ENCODE measurements at regions not wholly inside any gene's neighbourhood (a gene's known extent, or its start where the extent isn't known, plus 50 kb on each side); places are given as distances from the start of the nearest gene placed in this dataset.
"Not testable (repeated sequence)": the region's sequence is repeated elsewhere in the genome, so short reads cannot be mapped to it uniquely, and the experiment has no call there.

DNA sequence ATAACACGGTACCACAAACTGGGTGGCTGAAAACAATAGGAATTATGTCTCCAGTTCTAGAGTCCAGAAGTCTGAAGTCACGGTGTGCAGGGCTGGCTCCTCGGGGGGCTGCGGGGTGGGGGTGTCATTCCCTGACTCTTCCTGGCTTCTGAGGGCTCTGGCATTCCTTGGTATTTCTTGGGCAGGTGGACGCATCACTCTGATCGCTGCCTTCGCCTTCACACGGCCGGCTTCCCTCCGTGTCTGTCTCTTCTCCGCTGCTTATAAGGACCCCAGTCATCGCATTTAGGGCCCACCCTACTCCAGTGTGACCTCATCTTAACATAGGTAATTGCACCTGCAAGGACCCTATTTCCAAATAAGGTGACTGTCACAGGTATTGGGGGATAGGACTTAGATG is 134.6 kb downstream of the CPZ start:
- Histone ChIP-seq H3K4me3 (ENCODE audit: low read length) (no peak overlapping the region), H3K27ac (ENCODE audit: low read length) (no peak overlapping the region), H3K27me3 (ENCODE audit: control insufficient read depth, insufficient read depth, low read length) (no peaks in the 10 kb centered on the region), H3K9me3 (ENCODE audit: control insufficient read depth, insufficient read depth, low read length) (no peaks in the 10 kb centered on the region), H3K36me3 (ENCODE audit: control insufficient read depth, insufficient read depth, low read length) (no peaks in the 10 kb centered on the region; the same call in 1 of the 2 replicates), H3K4me1 (ENCODE audit: control insufficient read depth, insufficient read depth, low read length) (no peaks in the 10 kb centered on the region)
- no CpG with 5 or more reads among the region's 12 CpGs for WGBS (ENCODE audit: insufficient coverage, insufficient read length)
- DNase-seq (ENCODE audit: low read depth, low spot score): no peak

DNA sequence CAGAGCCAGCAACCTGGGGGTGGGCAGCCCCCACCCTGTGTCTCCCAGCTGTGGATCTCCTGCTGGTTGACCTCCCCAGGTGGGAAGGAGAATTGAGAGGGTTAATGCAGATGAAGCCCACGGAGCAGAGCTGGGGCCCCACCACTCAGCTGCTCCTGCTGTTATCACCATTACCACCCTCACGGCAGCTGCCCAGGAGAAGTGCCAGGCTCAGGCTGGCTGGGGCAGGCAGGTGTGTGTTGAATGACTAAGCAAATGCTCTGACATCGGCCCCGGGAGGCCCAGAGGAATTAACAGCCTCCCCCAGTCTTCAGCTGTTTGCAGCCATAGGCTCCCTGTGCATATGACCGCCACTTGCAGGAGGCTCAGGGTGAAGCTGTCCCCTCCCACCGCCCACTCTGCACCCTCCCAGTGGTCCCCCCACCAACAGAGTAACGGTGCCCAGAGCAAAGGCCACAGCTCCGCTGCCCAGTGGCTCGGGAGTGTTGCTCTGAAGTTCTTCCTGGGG is 133.8 kb downstream of the CPZ start:
- H3K9me3 ChIP-seq (ENCODE audit: control insufficient read depth, insufficient read depth, low read length): no peaks in the 10 kb centered on the region
- DNase-seq (ENCODE audit: low read depth, low spot score): no peak
- no CpG with 5 or more reads among the region's 9 CpGs for WGBS (ENCODE audit: insufficient coverage, insufficient read length)
- no peaks in the 10 kb centered on the region for H3K4me1 ChIP-seq (ENCODE audit: control insufficient read depth, insufficient read depth, low read length)
- H3K36me3 ChIP-seq (ENCODE audit: control insufficient read depth, insufficient read depth, low read length): no peaks in the 10 kb centered on the region; the same call in 1 of the 2 replicates
- H3K4me3 ChIP-seq (ENCODE audit: low read length): no peak overlapping the region
- no peaks in the 10 kb centered on the region for H3K27me3 ChIP-seq (ENCODE audit: control insufficient read depth, insufficient read depth, low read length)
- no peak overlapping the region for H3K27ac ChIP-seq (ENCODE audit: low read length)

DNA sequence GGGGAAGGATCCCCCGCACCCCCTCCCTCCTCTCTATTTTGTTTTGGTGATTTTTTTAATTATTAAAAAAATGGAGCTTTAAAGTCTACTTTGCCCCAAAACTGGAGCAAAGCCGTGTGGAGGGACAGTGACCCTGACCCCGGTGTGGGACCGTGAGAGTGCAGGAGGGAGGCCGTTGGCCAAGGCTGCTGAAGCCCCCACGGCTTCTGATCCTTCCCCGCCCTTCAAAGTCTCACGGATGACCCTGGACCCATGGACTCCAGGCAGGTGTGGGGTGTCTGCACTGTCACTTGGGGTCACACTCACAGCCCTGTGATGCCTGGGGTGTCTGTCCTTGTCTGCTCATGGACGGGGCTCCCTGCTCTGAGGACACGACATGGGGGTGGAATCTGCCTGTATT is 133.3 kb downstream of the CPZ start:
- H3K27me3 ChIP-seq (ENCODE audit: control insufficient read depth, insufficient read depth, low read length): no peaks in the 10 kb centered on the region
- WGBS (ENCODE audit: insufficient coverage, insufficient read length): no CpG with 5 or more reads among the region's 10 CpGs
- no peak for DNase-seq (ENCODE audit: low read depth, low spot score)
- H3K4me1 ChIP-seq (ENCODE audit: control insufficient read depth, insufficient read depth, low read length): no peaks in the 10 kb centered on the region
- H3K4me3 ChIP-seq (ENCODE audit: low read length): no peak overlapping the region
- no peak overlapping the region for H3K27ac ChIP-seq (ENCODE audit: low read length)
- no peaks in the 10 kb centered on the region for H3K9me3 ChIP-seq (ENCODE audit: control insufficient read depth, insufficient read depth, low read length)
- H3K36me3 ChIP-seq (ENCODE audit: control insufficient read depth, insufficient read depth, low read length): no peaks in the 10 kb centered on the region; the same call in 1 of the 2 replicates

DNA sequence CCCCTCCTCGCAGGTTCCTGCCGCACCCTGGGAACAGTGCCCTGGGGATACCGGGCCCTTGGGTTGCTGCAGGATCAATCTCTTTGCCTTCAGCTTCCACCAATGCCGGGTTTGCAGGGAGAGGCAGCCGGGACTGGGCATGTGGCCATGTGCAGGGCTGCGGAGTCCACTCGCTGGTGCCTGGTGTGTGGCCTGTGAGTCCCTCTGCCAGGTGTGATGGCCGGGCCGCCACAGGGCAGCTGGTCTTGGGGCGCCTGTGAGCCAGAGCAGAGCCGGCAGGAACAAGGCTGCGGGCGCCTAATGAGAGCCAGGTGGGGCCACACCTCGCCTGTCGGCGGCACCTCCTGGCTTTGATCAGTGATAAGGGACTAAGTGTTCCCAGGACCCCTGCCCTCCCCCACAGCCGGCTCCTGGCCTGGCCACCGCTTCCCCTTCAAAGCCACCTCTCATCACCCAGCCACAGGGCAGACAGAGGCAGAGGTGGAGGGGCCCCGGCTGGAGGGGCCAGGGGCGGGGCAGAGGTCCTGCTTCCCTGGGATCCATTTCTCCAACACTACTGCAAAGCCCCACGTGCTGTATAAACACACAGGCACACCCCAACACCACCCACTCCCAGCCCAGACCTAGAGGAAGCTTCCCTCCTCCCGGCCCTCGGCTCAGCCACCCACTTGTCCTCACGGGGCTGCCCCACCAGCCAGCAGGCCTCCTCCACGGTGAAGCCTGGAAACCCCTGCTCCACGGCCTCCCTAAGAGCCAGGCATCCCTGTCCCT is 132.7 kb downstream of the CPZ start:
- Histone ChIP-seq H3K4me3 (ENCODE audit: low read length) (no peak overlapping the region), H3K27ac (ENCODE audit: low read length) (no peak overlapping the region), H3K27me3 (ENCODE audit: control insufficient read depth, insufficient read depth, low read length) (no peaks in the 10 kb centered on the region), H3K36me3 (ENCODE audit: control insufficient read depth, insufficient read depth, low read length) (no peaks in the 10 kb centered on the region; the same call in 1 of the 2 replicates), H3K4me1 (ENCODE audit: control insufficient read depth, insufficient read depth, low read length) (no peaks in the 10 kb centered on the region), H3K9me3 (ENCODE audit: control insufficient read depth, insufficient read depth, low read length) (no peaks in the 10 kb centered on the region)
- DNase-seq (ENCODE audit: low read depth, low spot score): no peak
- no CpG with 5 or more reads among the region's 26 CpGs for WGBS (ENCODE audit: insufficient coverage, insufficient read length)

DNA sequence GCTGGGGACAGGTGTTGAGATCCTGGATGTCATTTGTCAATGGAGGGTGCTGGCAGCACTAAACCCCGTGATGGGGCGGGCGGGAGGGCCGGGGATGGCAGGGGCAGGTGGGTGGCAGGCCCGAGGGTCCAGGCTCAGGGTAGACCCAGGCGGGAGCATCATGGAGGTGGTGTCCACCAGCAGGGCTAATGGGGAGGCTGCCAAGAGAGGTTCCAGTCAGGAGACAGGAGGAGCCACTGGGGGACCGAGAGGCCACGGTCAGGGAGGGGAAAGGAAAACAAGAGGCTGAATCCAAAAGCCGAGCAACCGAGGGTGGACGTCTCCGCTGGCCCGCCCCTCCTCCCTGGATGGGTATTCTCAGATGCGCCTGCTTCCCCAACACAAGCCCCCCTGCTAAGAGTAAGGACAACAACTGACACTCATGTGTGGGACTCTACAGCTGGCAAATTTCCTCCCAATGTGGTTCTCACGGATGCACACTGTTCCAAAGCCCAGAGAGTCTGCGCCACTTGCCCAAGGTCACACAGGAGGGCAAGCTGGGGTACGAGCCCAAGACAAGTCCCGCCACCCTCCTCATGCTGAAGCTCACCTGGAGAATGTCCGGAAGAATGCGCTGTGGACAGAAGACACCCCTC is 132.0 kb downstream of the CPZ start:
- Histone ChIP-seq H3K4me3 (ENCODE audit: low read length) (no peak overlapping the region), H3K27me3 (ENCODE audit: control insufficient read depth, insufficient read depth, low read length) (no peaks in the 10 kb centered on the region), H3K27ac (ENCODE audit: low read length) (no peak overlapping the region), H3K36me3 (ENCODE audit: control insufficient read depth, insufficient read depth, low read length) (no peaks in the 10 kb centered on the region; the same call in 1 of the 2 replicates), H3K9me3 (ENCODE audit: control insufficient read depth, insufficient read depth, low read length) (no peaks in the 10 kb centered on the region), H3K4me1 (ENCODE audit: control insufficient read depth, insufficient read depth, low read length) (no peaks in the 10 kb centered on the region)
- no peak for DNase-seq (ENCODE audit: low read depth, low spot score)
- WGBS (ENCODE audit: insufficient coverage, insufficient read length): no CpG with 5 or more reads among the region's 20 CpGs

DNA sequence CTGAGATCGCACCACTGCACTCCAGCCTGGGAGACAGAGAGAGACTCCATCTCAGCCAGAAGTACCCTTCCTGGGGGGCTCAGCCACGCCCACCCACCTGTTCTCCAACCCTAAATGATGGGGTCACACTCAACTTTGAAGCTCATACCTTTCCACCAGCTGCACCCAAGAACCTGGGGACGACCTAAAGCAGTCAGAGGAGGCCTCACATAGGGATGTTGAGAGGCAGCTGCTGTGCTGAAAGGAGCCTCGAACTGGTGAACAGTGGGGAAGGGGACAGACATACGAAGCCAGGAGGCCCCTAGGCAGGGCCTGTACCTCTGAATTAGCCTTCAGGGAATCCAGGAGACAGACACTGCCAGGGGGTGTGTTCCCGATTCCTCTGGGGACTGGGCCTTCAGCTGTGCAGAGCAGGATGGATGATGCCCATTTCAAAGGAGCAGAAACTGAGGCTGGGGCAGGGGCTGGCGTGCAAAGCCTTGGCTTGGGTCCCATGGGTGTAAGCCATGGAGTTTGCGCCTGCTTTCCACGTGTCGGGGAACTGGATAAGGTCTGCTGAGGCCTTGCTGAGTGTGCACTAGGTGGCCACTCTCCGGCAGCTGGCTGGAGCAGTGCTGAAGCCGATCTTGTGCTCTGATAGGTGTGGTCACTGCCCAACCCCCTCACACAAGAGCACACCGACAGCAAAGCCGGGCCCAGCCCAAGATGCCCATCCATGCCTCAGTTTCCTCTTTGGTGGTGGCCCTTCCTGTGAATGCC is 130.8 kb downstream of the CPZ start:
- Histone ChIP-seq H3K27me3 (ENCODE audit: control insufficient read depth, insufficient read depth, low read length) (no peaks in the 10 kb centered on the region), H3K4me3 (ENCODE audit: low read length) (no peak overlapping the region), H3K36me3 (ENCODE audit: control insufficient read depth, insufficient read depth, low read length) (no peaks in the 10 kb centered on the region; the same call in 1 of the 2 replicates), H3K9me3 (ENCODE audit: control insufficient read depth, insufficient read depth, low read length) (no peaks in the 10 kb centered on the region), H3K27ac (ENCODE audit: low read length) (no peak overlapping the region), H3K4me1 (ENCODE audit: control insufficient read depth, insufficient read depth, low read length) (no peaks in the 10 kb centered on the region)
- no CpG with 5 or more reads among the region's 14 CpGs for WGBS (ENCODE audit: insufficient coverage, insufficient read length)
- DNase-seq (ENCODE audit: low read depth, low spot score): no peak

DNA sequence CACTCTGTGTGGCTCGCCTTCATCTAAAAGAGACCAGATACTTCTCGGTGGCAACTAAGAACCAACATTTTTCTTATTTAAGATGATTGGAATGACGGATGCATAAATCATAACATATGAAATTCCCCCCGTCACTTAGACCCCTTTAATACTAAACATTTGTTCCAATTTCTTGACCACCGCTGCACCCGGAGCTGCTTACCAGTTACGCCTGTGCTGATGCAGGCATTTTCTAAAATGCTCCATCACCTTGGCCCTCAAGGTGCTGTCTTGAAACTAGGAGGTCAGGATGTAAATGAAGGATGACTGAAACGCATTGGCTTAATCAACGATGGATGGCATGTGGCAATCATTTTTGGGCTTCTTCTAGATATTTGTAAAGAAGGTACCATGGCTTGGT is 130.0 kb downstream of the CPZ start:
- H3K9me3 ChIP-seq (ENCODE audit: control insufficient read depth, insufficient read depth, low read length): no peaks in the 10 kb centered on the region
- DNase-seq (ENCODE audit: low read depth, low spot score): no peak
- H3K36me3 ChIP-seq (ENCODE audit: control insufficient read depth, insufficient read depth, low read length): no peaks in the 10 kb centered on the region; the same call in 1 of the 2 replicates
- H3K27ac ChIP-seq (ENCODE audit: low read length): no peak overlapping the region
- H3K27me3 ChIP-seq (ENCODE audit: control insufficient read depth, insufficient read depth, low read length): no peaks in the 10 kb centered on the region
- no peak overlapping the region for H3K4me3 ChIP-seq (ENCODE audit: low read length)
- WGBS (ENCODE audit: insufficient coverage, insufficient read length): no CpG with 5 or more reads among the region's 9 CpGs
- no peaks in the 10 kb centered on the region for H3K4me1 ChIP-seq (ENCODE audit: control insufficient read depth, insufficient read depth, low read length)

DNA sequence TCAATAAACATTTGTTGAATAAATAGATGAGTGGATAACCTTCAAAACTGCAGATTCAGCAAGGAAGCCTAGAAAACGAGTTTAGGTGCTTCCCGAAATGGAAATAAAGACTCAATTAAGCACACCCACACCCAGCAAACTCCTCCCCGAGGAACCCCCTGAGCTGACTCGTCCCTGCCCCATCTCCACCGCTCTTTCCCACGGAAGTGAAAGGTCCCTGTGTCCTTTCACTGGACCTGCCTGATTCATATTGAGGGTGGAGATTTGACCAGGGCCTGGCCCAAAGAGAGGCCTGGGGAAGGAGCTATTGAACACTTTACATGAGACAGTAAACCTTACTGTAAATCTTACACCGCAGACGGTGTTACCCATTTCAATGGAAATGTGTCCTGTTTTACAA is 129.1 kb downstream of the CPZ start:
- Histone ChIP-seq H3K4me3 (ENCODE audit: low read length) (no peak overlapping the region), H3K4me1 (ENCODE audit: control insufficient read depth, insufficient read depth, low read length) (no peaks in the 10 kb centered on the region), H3K36me3 (ENCODE audit: control insufficient read depth, insufficient read depth, low read length) (no peaks in the 10 kb centered on the region; the same call in 1 of the 2 replicates), H3K9me3 (ENCODE audit: control insufficient read depth, insufficient read depth, low read length) (no peaks in the 10 kb centered on the region), H3K27me3 (ENCODE audit: control insufficient read depth, insufficient read depth, low read length) (no peaks in the 10 kb centered on the region), H3K27ac (ENCODE audit: low read length) (no peak overlapping the region)
- no peak for DNase-seq (ENCODE audit: low read depth, low spot score)
- WGBS (ENCODE audit: insufficient coverage, insufficient read length): no CpG with 5 or more reads among the region's 8 CpGs

DNA sequence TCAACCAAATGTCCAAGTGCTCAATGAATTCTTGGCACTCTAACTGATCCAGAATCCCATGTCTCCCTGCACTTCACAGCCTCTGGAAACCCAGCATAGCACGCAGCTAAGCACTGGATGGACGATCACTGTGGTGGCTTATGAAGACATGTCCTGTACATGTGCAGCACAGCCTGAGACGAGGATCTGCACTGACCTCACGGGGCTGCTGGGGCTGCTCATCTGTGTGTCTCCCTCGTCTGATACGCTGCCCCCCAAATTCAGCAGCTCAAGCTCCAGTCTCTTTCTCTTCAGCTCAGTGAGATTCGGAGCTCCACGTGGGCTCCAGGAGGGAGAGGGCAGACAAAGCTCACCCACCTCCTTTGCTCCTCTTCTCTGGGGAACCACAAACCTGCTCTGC is 126.9 kb downstream of the CPZ start:
- no CpG with 5 or more reads among the region's 8 CpGs for WGBS (ENCODE audit: insufficient coverage, insufficient read length)
- Histone ChIP-seq H3K4me3 (ENCODE audit: low read length) (no peak overlapping the region), H3K4me1 (ENCODE audit: control insufficient read depth, insufficient read depth, low read length) (no peaks in the 10 kb centered on the region), H3K36me3 (ENCODE audit: control insufficient read depth, insufficient read depth, low read length) (no peaks in the 10 kb centered on the region), H3K9me3 (ENCODE audit: control insufficient read depth, insufficient read depth, low read length) (no peaks in the 10 kb centered on the region), H3K27me3 (ENCODE audit: control insufficient read depth, insufficient read depth, low read length) (no peaks in the 10 kb centered on the region), H3K27ac (ENCODE audit: low read length) (no peak overlapping the region)
- DNase-seq (ENCODE audit: low read depth, low spot score): no peak

DNA sequence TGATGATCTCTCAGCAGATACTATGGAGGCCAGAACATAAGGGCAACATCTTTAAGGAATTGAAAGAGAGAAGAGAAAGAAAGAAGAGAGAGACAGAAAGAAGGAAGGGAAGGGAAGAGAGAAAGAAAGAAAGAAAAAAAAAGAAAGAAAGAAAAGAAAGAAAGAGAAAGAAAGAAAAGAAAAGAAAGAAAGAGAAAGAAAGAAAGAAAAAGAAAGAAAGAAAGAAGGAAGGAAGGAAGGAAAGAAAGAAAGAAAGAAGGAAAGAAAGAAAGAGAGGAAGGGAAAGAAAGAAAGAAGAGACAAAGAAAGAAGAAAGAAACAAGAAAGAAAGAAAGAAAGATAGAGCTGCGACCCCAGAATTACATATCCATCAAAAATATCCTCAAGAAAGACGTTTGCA is 124.9 kb downstream of the CPZ start:
- H3K4me1 ChIP-seq (ENCODE audit: control insufficient read depth, insufficient read depth, low read length); H3K36me3 ChIP-seq (ENCODE audit: control insufficient read depth, insufficient read depth, low read length); H3K27me3 ChIP-seq (ENCODE audit: control insufficient read depth, insufficient read depth, low read length); H3K9me3 ChIP-seq (ENCODE audit: control insufficient read depth, insufficient read depth, low read length); DNase-seq (ENCODE audit: low read depth, low spot score); H3K4me3 ChIP-seq (ENCODE audit: low read length); H3K27ac ChIP-seq (ENCODE audit: low read length): not testable (repeated sequence)
- WGBS (ENCODE audit: insufficient coverage, insufficient read length): no CpG with 5 or more reads among the region's 2 CpGs
